ENCODE measurements at regions not wholly inside any gene's neighbourhood (a gene's known extent, or its start where the extent isn't known, plus 50 kb on each side); places are given as distances from the start of the nearest gene placed in this dataset.

DNA sequence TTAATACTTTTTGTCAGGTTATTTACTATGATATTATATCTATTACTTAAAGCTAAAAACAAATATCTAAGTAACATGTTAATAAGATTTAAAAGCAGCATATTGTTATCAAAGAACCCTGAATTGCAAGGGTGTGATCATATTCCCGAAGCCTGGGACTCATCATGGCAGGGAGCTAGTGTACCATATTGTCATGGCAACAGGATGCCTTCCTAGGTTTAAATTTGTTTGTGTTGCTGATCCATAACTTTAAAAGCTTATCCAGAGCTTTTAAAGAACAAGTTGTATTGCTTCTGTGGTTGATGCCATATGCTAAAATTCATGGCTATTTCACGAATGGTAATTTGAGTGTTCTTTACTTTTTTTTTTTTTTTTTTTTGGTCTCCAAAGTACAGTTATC lies 500.5 kb downstream of the NAV3 start:
- no peak for DNase-seq (ENCODE audit: low read depth)
- no peak overlapping the region for H3K4me3 ChIP-seq (ENCODE audit: low read depth, low read length)
- TF ChIP-seq, protein P1, sequence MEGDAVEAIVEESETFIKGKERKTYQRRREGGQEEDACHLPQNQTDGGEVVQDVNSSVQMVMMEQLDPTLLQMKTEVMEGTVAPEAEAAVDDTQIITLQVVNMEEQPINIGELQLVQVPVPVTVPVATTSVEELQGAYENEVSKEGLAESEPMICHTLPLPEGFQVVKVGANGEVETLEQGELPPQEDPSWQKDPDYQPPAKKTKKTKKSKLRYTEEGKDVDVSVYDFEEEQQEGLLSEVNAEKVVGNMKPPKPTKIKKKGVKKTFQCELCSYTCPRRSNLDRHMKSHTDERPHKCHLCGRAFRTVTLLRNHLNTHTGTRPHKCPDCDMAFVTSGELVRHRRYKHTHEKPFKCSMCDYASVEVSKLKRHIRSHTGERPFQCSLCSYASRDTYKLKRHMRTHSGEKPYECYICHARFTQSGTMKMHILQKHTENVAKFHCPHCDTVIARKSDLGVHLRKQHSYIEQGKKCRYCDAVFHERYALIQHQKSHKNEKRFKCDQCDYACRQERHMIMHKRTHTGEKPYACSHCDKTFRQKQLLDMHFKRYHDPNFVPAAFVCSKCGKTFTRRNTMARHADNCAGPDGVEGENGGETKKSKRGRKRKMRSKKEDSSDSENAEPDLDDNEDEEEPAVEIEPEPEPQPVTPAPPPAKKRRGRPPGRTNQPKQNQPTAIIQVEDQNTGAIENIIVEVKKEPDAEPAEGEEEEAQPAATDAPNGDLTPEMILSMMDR (conservative IDR thresholded peaks at IDR 0.05; ENCODE audit: low read depth, low read length): no peak

DNA sequence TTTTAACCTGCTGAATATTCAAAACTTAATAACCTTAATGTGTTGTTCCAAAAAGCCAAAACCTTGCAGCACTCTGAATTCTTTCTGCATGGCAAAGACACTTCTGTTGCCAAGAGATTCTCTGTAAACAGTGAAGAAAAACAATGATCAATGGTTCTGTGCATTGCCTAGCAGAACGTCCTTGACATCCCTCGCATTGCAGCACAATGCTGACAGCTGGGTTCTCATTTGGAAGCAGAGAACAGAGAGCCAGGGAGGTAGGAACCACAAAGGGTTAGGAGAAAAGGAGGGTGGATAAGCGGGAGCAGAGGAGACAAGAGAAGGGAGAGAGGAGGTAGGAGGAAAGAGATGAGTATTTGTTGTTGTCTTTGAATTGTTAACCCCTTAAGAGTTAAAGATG lies 501.1 kb downstream of the NAV3 start:
- TF ChIP-seq, protein P1 (conservative IDR thresholded peaks at IDR 0.05; ENCODE audit: low read depth, low read length): no peak
- DNase-seq (ENCODE audit: low read depth): no peak
- H3K4me3 ChIP-seq (ENCODE audit: low read depth, low read length): no peak overlapping the region

GRCh38 chr12:78338054-78338785 lies 507.5 kb downstream of the NAV3 start:
- H3K4me3 ChIP-seq (ENCODE audit: low read depth, low read length): no peak overlapping the region
- TF ChIP-seq, protein P1 (conservative IDR thresholded peaks at IDR 0.05; ENCODE audit: low read depth, low read length): no peak
- DNase-seq (ENCODE audit: low read depth): no peak

DNA sequence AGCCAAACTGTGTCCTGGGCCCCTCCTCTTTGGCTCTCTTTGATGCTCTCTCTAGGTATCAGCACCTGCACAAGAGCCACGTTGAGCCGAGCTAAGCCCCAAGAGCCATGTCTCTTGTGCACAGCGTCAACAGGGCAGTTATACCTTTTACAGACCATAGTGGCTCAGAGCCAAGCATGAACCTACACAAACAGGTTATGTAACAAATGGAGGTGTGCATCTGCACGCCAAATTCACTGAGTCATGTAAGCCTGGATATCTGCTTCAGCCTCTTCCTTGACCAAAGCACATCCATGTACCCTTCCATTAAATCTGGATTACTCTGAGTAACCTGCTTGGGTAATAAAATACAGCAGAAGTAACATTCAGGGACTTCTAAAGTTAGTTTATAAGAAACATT lies 509.7 kb downstream of the NAV3 start:
- DNase-seq (ENCODE audit: low read depth): no peak
- TF ChIP-seq, protein P1 (conservative IDR thresholded peaks at IDR 0.05; ENCODE audit: low read depth, low read length): no peak
- H3K4me3 ChIP-seq (ENCODE audit: low read depth, low read length): no peak overlapping the region

DNA sequence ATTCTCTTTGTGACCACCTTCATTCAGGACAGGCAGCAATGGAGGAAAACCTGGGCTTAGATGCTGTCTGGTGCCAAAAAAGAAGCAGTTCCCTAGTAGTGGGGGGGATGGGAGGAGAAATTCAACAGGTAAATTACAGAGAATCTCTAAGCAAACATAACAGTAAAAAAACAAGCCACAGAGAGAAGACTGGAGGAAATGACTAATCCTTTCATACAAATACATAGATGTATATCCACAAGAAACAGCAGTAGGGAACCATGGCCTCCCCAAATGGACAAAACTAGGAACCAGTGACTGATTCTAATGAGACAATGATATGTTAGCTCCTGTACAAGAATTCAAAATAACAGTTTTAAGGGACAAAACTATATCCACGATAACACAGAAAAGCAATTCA lies 513.0 kb downstream of the NAV3 start:
- no peak for DNase-seq (ENCODE audit: low read depth)
- H3K4me3 ChIP-seq (ENCODE audit: low read depth, low read length): no peak overlapping the region
- TF ChIP-seq, protein P1 (conservative IDR thresholded peaks at IDR 0.05; ENCODE audit: low read depth, low read length): no peak

DNA sequence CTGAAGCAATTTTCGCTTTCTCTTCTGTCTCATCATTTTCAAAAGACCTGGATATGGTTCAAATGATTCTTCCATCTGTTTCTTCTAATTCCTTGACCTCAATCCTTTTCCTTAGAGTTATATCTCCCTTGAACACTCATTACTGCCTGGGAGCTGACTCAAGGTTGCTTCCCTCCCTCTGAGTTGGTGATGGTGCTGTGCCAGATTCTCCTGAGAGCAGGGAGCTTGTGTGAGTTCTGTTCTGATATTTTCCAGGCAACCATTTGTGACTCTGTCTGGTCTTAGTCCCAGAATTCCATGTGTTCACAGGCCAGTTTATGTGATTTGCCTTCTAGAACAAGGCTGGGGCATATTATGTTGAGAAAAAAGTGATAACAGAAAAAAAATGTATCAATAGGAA lies 505.1 kb upstream of the SYT1 start:
- no peak for DNase-seq (ENCODE audit: low read depth)
- TF ChIP-seq, protein P1 (conservative IDR thresholded peaks at IDR 0.05; ENCODE audit: low read depth, low read length): no peak
- no peak overlapping the region for H3K4me3 ChIP-seq (ENCODE audit: low read depth, low read length)

- TF ChIP-seq, protein P1 (conservative IDR thresholded peaks at IDR 0.05; ENCODE audit: low read depth, low read length): no peak
- no peak overlapping the region for H3K4me3 ChIP-seq (ENCODE audit: low read depth, low read length)
- no peak for DNase-seq (ENCODE audit: low read depth)
Measured at GRCh38 chr12:78361683-78362082, 502.9 kb upstream of the SYT1 start.
